B cell (primary cell): ENCODE measurements at regions not wholly inside any gene's neighbourhood (a gene's known extent, or its start where the extent isn't known, plus 50 kb on each side); places are given as distances from the start of the nearest gene placed in this dataset.

Experiments
- CTCF ChIP-seq: fragments of 200-600 bp; IDR thresholded peaks from one replicate; pipeline ENCODE4 v1.8.0; 2022; ENCODE audit warnings: antibody characterized with exemption, mild to moderate bottlenecking
- EZH2 ChIP-seq: IDR thresholded peaks from 2 replicates; pipeline ENCODE4 v1.6.1; 2012; ENCODE audit warnings: borderline replicate concordance, low read depth, mild to moderate bottlenecking, moderate library complexity, low read length; ENCODE audit not compliant: insufficient read depth, poor library complexity, severe bottlenecking

GRCh38 chr3:117184574-117184973 lies 475.0 kb downstream of the TUSC7 start:
- TF ChIP-seq CTCF, result no peak
- no peak for TF ChIP-seq EZH2
